Activated naive CD8-positive, alpha-beta T cell treated with anti-CD3 and anti-CD28 coated beads for 36 hours (primary cell): ENCODE measurements at regions not wholly inside any gene's neighbourhood (a gene's known extent, or its start where the extent isn't known, plus 50 kb on each side); places are given as distances from the start of the nearest gene placed in this dataset.

Source experiments
- DNase-seq: peaks from one replicate; pipeline ENCODE4 v3.0.0; 2021
- H3K27ac Mint-ChIP-seq: one replicate; pipeline ENCODE4 v1.8.0; 2022; ENCODE audit warnings: mild to moderate bottlenecking, moderate library complexity, mixed read lengths
- H3K27me3 Mint-ChIP-seq: one replicate; pipeline ENCODE4 v1.8.0; 2022; ENCODE audit warnings: mild to moderate bottlenecking, mixed read lengths
- H3K36me3 Mint-ChIP-seq: one replicate; pipeline ENCODE4 v1.8.0; 2021; ENCODE audit warnings: mild to moderate bottlenecking, mixed read lengths
- H3K4me1 Mint-ChIP-seq: one replicate; pipeline ENCODE4 v1.8.0; 2021; ENCODE audit warnings: mixed read lengths
- H3K4me3 Mint-ChIP-seq: one replicate; pipeline ENCODE4 v1.8.0; 2022; ENCODE audit warnings: mild to moderate bottlenecking, moderate library complexity, mixed read lengths
- H3K9me3 Mint-ChIP-seq: one replicate; pipeline ENCODE4 v1.8.0; 2022; ENCODE audit warnings: mixed read lengths

- H3K27me3 Mint-ChIP-seq = no peaks in the 10 kb centered on the region
- H3K27ac Mint-ChIP-seq = no peak overlapping the region
- DNase-seq = no peak
- no peaks in the 10 kb centered on the region for H3K4me1 Mint-ChIP-seq
- peaks cover 12% of the 10 kb centered on the region for H3K9me3 Mint-ChIP-seq
- no peaks in the 10 kb centered on the region for H3K36me3 Mint-ChIP-seq
- no peak overlapping the region for H3K4me3 Mint-ChIP-seq
Observed at GRCh38 chr6:155611742-155612141, 156.1 kb upstream of the NOX3 start.

GRCh38 chr6:155604991-155605390 is 149.4 kb upstream of the NOX3 start:
- Mint-ChIP-seq H3K36me3 (no peaks in the 10 kb centered on the region), H3K4me3 (no peak overlapping the region), H3K27ac (no peak overlapping the region), H3K4me1 (no peaks in the 10 kb centered on the region), H3K9me3 (peaks cover 1% of the 10 kb centered on the region), H3K27me3 (no peaks in the 10 kb centered on the region)
- no peak for DNase-seq

- no peaks in the 10 kb centered on the region for H3K9me3 Mint-ChIP-seq
- no peak overlapping the region for H3K27ac Mint-ChIP-seq
- no peak overlapping the region for H3K4me3 Mint-ChIP-seq
- H3K27me3 Mint-ChIP-seq = no peaks in the 10 kb centered on the region
- no peaks in the 10 kb centered on the region for H3K4me1 Mint-ChIP-seq
- DNase-seq = no peak
- H3K36me3 Mint-ChIP-seq = no peaks in the 10 kb centered on the region
Observed at GRCh38 chr6:155599561-155599960, 143.9 kb upstream of the NOX3 start.

- Mint-ChIP-seq H3K27me3 (no peaks in the 10 kb centered on the region), H3K4me3 (no peak overlapping the region), H3K4me1 (no peaks in the 10 kb centered on the region), H3K36me3 (no peaks in the 10 kb centered on the region), H3K9me3 (no peaks in the 10 kb centered on the region), H3K27ac (no peak overlapping the region)
- no peak for DNase-seq
Observed at GRCh38 chr6:155599160-155599559, 143.5 kb upstream of the NOX3 start.

GRCh38 chr6:155595284-155595683 is 139.6 kb upstream of the NOX3 start:
- DNase-seq = no peak
- Mint-ChIP-seq H3K4me3 (no peak overlapping the region), H3K36me3 (no peaks in the 10 kb centered on the region), H3K27ac (no peak overlapping the region), H3K4me1 (no peaks in the 10 kb centered on the region), H3K27me3 (peaks cover 17% of the 10 kb centered on the region), H3K9me3 (no peaks in the 10 kb centered on the region)

GRCh38 chr6:155591741-155592140 is 136.1 kb upstream of the NOX3 start:
- Mint-ChIP-seq H3K4me1 (no peaks in the 10 kb centered on the region), H3K27me3 (peaks cover 17% of the 10 kb centered on the region), H3K9me3 (peaks cover 8% of the 10 kb centered on the region), H3K4me3 (no peak overlapping the region), H3K36me3 (no peaks in the 10 kb centered on the region), H3K27ac (no peak overlapping the region)
- no peak for DNase-seq

- DNase-seq = no peak
- Mint-ChIP-seq H3K36me3 (no peaks in the 10 kb centered on the region), H3K27me3 (peaks cover 17% of the 10 kb centered on the region), H3K4me1 (no peaks in the 10 kb centered on the region), H3K9me3 (peaks cover 8% of the 10 kb centered on the region), H3K4me3 (no peak overlapping the region), H3K27ac (no peak overlapping the region)
Observed at GRCh38 chr6:155589190-155589589, 133.6 kb upstream of the NOX3 start.

GRCh38 chr6:155587817-155588216 is 132.2 kb upstream of the NOX3 start:
- H3K9me3 Mint-ChIP-seq = peaks cover 8% of the 10 kb centered on the region
- H3K4me3 Mint-ChIP-seq = no peak overlapping the region
- no peak overlapping the region for H3K27ac Mint-ChIP-seq
- DNase-seq = no peak
- no peaks in the 10 kb centered on the region for H3K36me3 Mint-ChIP-seq
- H3K27me3 Mint-ChIP-seq = peaks cover 12% of the 10 kb centered on the region
- H3K4me1 Mint-ChIP-seq = no peaks in the 10 kb centered on the region

GRCh38 chr6:155586090-155586489 is 130.5 kb upstream of the NOX3 start:
- Mint-ChIP-seq H3K27ac (no peak overlapping the region), H3K36me3 (no peaks in the 10 kb centered on the region), H3K4me3 (no peak overlapping the region), H3K27me3 (peaks cover 2% of the 10 kb centered on the region), H3K9me3 (peaks cover 8% of the 10 kb centered on the region), H3K4me1 (no peaks in the 10 kb centered on the region)
- no peak for DNase-seq

- Mint-ChIP-seq H3K4me1 (no peaks in the 10 kb centered on the region), H3K27ac (no peak overlapping the region), H3K27me3 (peaks cover 3% of the 10 kb centered on the region), H3K36me3 (no peaks in the 10 kb centered on the region), H3K4me3 (no peak overlapping the region), H3K9me3 (peaks cover 8% of the 10 kb centered on the region)
- DNase-seq = no peak
Observed at GRCh38 chr6:155584006-155584405, 128.4 kb upstream of the NOX3 start.

- H3K4me3 Mint-ChIP-seq = no peak overlapping the region
Observed at GRCh38 chr6:155582016-155582991, 126.7 kb upstream of the NOX3 start.

GRCh38 chr6:155580904-155581303 is 125.3 kb upstream of the NOX3 start:
- Mint-ChIP-seq H3K4me1 (no peaks in the 10 kb centered on the region), H3K9me3 (no peaks in the 10 kb centered on the region), H3K27me3 (peaks cover 12% of the 10 kb centered on the region), H3K36me3 (no peaks in the 10 kb centered on the region), H3K27ac (no peak overlapping the region), H3K4me3 (no peak overlapping the region)
- DNase-seq = no peak

More at GRCh38 chr6:155582016-155582991, 126.7 kb upstream of the NOX3 start:
- H3K9me3 Mint-ChIP-seq = no peaks in the 10 kb centered on the region
- no peaks in the 10 kb centered on the region for H3K4me1 Mint-ChIP-seq
- H3K27me3 Mint-ChIP-seq = peaks cover 8% of the 10 kb centered on the region
- no peak for DNase-seq
- no peak overlapping the region for H3K27ac Mint-ChIP-seq
- no peaks in the 10 kb centered on the region for H3K36me3 Mint-ChIP-seq

- Mint-ChIP-seq H3K4me1 (no peaks in the 10 kb centered on the region), H3K36me3 (no peaks in the 10 kb centered on the region), H3K4me3 (no peak overlapping the region), H3K27ac (no peak overlapping the region), H3K9me3 (no peaks in the 10 kb centered on the region), H3K27me3 (peaks cover 22% of the 10 kb centered on the region)
- no peak for DNase-seq
Observed at GRCh38 chr6:155578251-155578650, 122.6 kb upstream of the NOX3 start.

GRCh38 chr6:155561966-155562364 is 106.3 kb upstream of the NOX3 start:
- Mint-ChIP-seq H3K27me3 (peaks cover 3% of the 10 kb centered on the region), H3K4me1 (no peaks in the 10 kb centered on the region), H3K4me3 (no peak overlapping the region), H3K36me3 (no peaks in the 10 kb centered on the region), H3K27ac (no peak overlapping the region), H3K9me3 (no peaks in the 10 kb centered on the region)
- DNase-seq = no peak

- DNase-seq = no peak
- Mint-ChIP-seq H3K4me3 (no peak overlapping the region), H3K27ac (no peak overlapping the region), H3K4me1 (no peaks in the 10 kb centered on the region), H3K27me3 (peaks cover 3% of the 10 kb centered on the region), H3K9me3 (no peaks in the 10 kb centered on the region), H3K36me3 (no peaks in the 10 kb centered on the region)
Observed at GRCh38 chr6:155561257-155561965, 105.8 kb upstream of the NOX3 start.
